GM23338 (cell line): ENCODE measurements at regions not wholly inside any gene's neighbourhood (a gene's known extent, or its start where the extent isn't known, plus 50 kb on each side); places are given as distances from the start of the nearest gene placed in this dataset.

Experiments used
- ATAC-seq: fragments of 200-7000 bp; cut with Tn5 transposase; 3 replicates; pipeline ENCODE4 v1.9.1; 2020
- DNase-seq: peaks from one replicate; pipeline ENCODE4 v3.0.0-alpha.2; 2015; ENCODE audit warnings: low spot score
- H2AFZ ChIP-seq: fragments of 200-600 bp; sonication (generic); 2 replicates; pipeline ENCODE4 v1.8.0; 2016; ENCODE audit warnings: antibody characterized with exemption, mild to moderate bottlenecking, moderate library complexity
- H3F3A ChIP-seq: fragments of 200-600 bp; sonication (generic); replicated peaks from 2 replicates; pipeline ENCODE4 v1.8.0; 2017; ENCODE audit warnings: antibody characterized with exemption, mixed run types, low read depth
- H3K27ac ChIP-seq: fragments of 200-600 bp; sonication (generic); 2 replicates; pipeline ENCODE4 v1.6.1; 2016; ENCODE audit warnings: low read depth
- H3K27me3 ChIP-seq: fragments of 200-600 bp; sonication (generic); 2 replicates; pipeline ENCODE4 v1.8.0; 2016; ENCODE audit warnings: mild to moderate bottlenecking, mixed run types, moderate library complexity; ENCODE audit not compliant: insufficient read depth
- H3K36me3 ChIP-seq: fragments of 200-600 bp; sonication (generic); 2 replicates; pipeline ENCODE4 v1.8.0; 2016; ENCODE audit warnings: mild to moderate bottlenecking; ENCODE audit not compliant: insufficient read depth
- H3K4me1 ChIP-seq: fragments of 200-600 bp; sonication (generic); 2 replicates; pipeline ENCODE4 v1.8.0; 2016; ENCODE audit warnings: mild to moderate bottlenecking, moderate library complexity; ENCODE audit not compliant: insufficient read depth
- H3K4me2 ChIP-seq: fragments of 200-600 bp; sonication (generic); 2 replicates; pipeline ENCODE4 v1.7.1; 2017; ENCODE audit warnings: mixed run types
- H3K4me3 ChIP-seq: fragments of 200-600 bp; sonication (generic); 2 replicates; pipeline ENCODE4 v1.6.1; 2016; ENCODE audit warnings: mixed run types
- H3K79me2 ChIP-seq: fragments of 200-600 bp; sonication (generic); replicated peaks from 2 replicates; pipeline ENCODE4 v1.8.0; 2017; ENCODE audit warnings: mild to moderate bottlenecking; ENCODE audit not compliant: insufficient read depth
- H3K9me2 ChIP-seq: fragments of 200-600 bp; sonication (generic); 2 replicates; pipeline ENCODE4 v1.8.0; 2017; ENCODE audit not compliant: insufficient read depth
- H4K20me1 ChIP-seq: fragments of 200-600 bp; sonication (generic); replicated peaks from 2 replicates; pipeline ENCODE4 v1.8.0; 2017; ENCODE audit warnings: mild to moderate bottlenecking; ENCODE audit not compliant: insufficient read depth
- H3K27ac Mint-ChIP-seq: 2 replicates; pipeline ENCODE4 v1.8.0; 2020; ENCODE audit warnings: inconsistent platforms, mild to moderate bottlenecking, moderate library complexity, mixed read lengths
- H3K27me3 Mint-ChIP-seq: 3 replicates; pipeline ENCODE4 v1.8.0; 2022; ENCODE audit warnings: low read depth, mild to moderate bottlenecking, moderate library complexity, mixed read lengths, inconsistent platforms; ENCODE audit not compliant: insufficient read depth, poor library complexity
- H3K36me3 Mint-ChIP-seq: 3 replicates; pipeline ENCODE4 v1.8.0; 2021; ENCODE audit warnings: low read depth, mild to moderate bottlenecking, inconsistent platforms, moderate library complexity, mixed read lengths
- H3K4me1 Mint-ChIP-seq: 3 replicates; pipeline ENCODE4 v1.8.0; 2020; ENCODE audit warnings: mild to moderate bottlenecking, inconsistent platforms, mixed read lengths
- H3K4me3 Mint-ChIP-seq: 3 replicates; pipeline ENCODE4 v1.8.0; 2021; ENCODE audit warnings: moderate library complexity, mild to moderate bottlenecking, inconsistent platforms, mixed read lengths
- H3K9me3 Mint-ChIP-seq: 3 replicates; pipeline ENCODE4 v1.8.0; 2020; ENCODE audit warnings: moderate library complexity, mild to moderate bottlenecking, inconsistent platforms, mixed read lengths
- CREB1 ChIP-seq: fragments of 250-450 bp; sonication (Bioruptor Pico); IDR thresholded peaks from 2 replicates; pipeline ENCODE4 v1.5.0; 2020; ENCODE audit warnings: low read depth, mild to moderate bottlenecking, moderate library complexity
- EZH2phosphoT487 ChIP-seq: fragments of 200-600 bp; sonication (generic); IDR thresholded peaks from one replicate; pipeline ENCODE4 v1.8.1; 2018; ENCODE audit warnings: antibody characterized with exemption; ENCODE audit not compliant: unreplicated experiment
- JUNB ChIP-seq: IDR thresholded peaks from one replicate; pipeline ENCODE4 v1.6.1; 2016; ENCODE audit warnings: antibody characterized with exemption; ENCODE audit not compliant: unreplicated experiment
- NANOG ChIP-seq: IDR thresholded peaks from 2 replicates; pipeline ENCODE4 v1.6.1; 2016; ENCODE audit warnings: antibody characterized with exemption, borderline replicate concordance
- STAT1 ChIP-seq: IDR thresholded peaks from one replicate; pipeline ENCODE4 v1.6.1; 2016; ENCODE audit warnings: antibody characterized with exemption; ENCODE audit not compliant: unreplicated experiment
- ZNF331 ChIP-seq: fragments of 250-450 bp; sonication (Bioruptor Pico); IDR thresholded peaks from 2 replicates; pipeline ENCODE4 v1.5.0; 2020; ENCODE audit warnings: low read depth, mild to moderate bottlenecking, moderate library complexity
- TF ChIP-seq, protein P1 (sequence below): fragments of 250-450 bp; sonication (Bioruptor Pico); IDR thresholded peaks from 2 replicates; pipeline ENCODE4 v1.5.0; 2020; ENCODE audit warnings: mild to moderate bottlenecking, moderate library complexity
- TF ChIP-seq, protein P2 (sequence below): IDR thresholded peaks from 2 replicates; pipeline ENCODE4 v1.6.1; 2016; ENCODE audit warnings: antibody characterized with exemption
- TF ChIP-seq, protein P3 (sequence below), 2 experiments: fragments of 200-600 bp in 1 of 2; sonication (generic) in 1 of 2; conservative IDR thresholded peaks; 2 replicates each; pipeline versions ENCODE4 v1.5.1 to v1.6.1; 2016 to 2017; ENCODE audit warnings: antibody characterized with exemption in 2 of 2, low read depth in 2 of 2, mild to moderate bottlenecking in 2 of 2, moderate library complexity in 1 of 2
- TF ChIP-seq, protein P4 (sequence below): IDR thresholded peaks from one replicate; pipeline ENCODE4 v1.6.1; 2018; ENCODE audit warnings: antibody characterized with exemption; ENCODE audit not compliant: unreplicated experiment

GRCh38 chr5:104177651-104178050 is 615.1 kb upstream of the NUDT12 start (continued):
- TF ChIP-seq, protein P1, sequence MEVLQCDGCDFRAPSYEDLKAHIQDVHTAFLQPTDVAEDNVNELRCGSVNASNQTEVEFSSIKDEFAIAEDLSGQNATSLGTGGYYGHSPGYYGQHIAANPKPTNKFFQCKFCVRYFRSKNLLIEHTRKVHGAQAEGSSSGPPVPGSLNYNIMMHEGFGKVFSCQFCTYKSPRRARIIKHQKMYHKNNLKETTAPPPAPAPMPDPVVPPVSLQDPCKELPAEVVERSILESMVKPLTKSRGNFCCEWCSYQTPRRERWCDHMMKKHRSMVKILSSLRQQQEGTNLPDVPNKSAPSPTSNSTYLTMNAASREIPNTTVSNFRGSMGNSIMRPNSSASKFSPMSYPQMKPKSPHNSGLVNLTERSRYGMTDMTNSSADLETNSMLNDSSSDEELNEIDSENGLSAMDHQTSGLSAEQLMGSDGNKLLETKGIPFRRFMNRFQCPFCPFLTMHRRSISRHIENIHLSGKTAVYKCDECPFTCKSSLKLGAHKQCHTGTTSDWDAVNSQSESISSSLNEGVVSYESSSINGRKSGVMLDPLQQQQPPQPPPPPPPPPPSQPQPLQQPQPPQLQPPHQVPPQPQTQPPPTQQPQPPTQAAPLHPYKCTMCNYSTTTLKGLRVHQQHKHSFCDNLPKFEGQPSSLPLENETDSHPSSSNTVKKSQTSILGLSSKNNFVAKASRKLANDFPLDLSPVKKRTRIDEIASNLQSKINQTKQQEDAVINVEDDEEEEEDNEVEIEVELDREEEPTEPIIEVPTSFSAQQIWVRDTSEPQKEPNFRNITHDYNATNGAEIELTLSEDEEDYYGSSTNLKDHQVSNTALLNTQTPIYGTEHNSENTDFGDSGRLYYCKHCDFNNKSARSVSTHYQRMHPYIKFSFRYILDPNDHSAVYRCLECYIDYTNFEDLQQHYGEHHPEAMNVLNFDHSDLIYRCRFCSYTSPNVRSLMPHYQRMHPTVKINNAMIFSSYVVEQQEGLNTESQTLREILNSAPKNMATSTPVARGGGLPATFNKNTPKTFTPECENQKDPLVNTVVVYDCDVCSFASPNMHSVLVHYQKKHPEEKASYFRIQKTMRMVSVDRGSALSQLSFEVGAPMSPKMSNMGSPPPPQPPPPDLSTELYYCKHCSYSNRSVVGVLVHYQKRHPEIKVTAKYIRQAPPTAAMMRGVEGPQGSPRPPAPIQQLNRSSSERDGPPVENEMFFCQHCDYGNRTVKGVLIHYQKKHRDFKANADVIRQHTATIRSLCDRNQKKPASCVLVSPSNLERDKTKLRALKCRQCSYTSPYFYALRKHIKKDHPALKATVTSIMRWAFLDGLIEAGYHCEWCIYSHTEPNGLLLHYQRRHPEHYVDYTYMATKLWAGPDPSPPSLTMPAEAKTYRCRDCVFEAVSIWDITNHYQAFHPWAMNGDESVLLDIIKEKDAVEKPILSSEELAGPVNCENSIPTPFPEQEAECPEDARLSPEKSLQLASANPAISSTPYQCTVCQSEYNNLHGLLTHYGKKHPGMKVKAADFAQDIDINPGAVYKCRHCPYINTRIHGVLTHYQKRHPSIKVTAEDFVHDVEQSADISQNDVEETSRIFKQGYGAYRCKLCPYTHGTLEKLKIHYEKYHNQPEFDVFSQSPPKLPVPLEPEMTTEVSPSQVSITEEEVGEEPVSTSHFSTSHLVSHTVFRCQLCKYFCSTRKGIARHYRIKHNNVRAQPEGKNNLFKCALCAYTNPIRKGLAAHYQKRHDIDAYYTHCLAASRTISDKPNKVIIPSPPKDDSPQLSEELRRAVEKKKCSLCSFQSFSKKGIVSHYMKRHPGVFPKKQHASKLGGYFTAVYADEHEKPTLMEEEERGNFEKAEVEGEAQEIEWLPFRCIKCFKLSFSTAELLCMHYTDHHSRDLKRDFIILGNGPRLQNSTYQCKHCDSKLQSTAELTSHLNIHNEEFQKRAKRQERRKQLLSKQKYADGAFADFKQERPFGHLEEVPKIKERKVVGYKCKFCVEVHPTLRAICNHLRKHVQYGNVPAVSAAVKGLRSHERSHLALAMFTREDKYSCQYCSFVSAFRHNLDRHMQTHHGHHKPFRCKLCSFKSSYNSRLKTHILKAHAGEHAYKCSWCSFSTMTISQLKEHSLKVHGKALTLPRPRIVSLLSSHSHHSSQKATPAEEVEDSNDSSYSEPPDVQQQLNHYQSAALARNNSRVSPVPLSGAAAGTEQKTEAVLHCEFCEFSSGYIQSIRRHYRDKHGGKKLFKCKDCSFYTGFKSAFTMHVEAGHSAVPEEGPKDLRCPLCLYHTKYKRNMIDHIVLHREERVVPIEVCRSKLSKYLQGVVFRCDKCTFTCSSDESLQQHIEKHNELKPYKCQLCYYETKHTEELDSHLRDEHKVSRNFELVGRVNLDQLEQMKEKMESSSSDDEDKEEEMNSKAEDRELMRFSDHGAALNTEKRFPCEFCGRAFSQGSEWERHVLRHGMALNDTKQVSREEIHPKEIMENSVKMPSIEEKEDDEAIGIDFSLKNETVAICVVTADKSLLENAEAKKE (CRISPR knock-in tag): no peak
- TF ChIP-seq NANOG: no peak
- TF ChIP-seq STAT1: no peak
- no peak for TF ChIP-seq CREB1 (CRISPR knock-in tag)
- no peak for TF ChIP-seq EZH2phosphoT487
- no peak for TF ChIP-seq ZNF331 (CRISPR knock-in tag)
- TF ChIP-seq JUNB: no peak
- TF ChIP-seq, protein P2, sequence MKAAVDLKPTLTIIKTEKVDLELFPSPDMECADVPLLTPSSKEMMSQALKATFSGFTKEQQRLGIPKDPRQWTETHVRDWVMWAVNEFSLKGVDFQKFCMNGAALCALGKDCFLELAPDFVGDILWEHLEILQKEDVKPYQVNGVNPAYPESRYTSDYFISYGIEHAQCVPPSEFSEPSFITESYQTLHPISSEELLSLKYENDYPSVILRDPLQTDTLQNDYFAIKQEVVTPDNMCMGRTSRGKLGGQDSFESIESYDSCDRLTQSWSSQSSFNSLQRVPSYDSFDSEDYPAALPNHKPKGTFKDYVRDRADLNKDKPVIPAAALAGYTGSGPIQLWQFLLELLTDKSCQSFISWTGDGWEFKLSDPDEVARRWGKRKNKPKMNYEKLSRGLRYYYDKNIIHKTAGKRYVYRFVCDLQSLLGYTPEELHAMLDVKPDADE: no peak

- Histone ChIP-seq H3F3A (no peaks in the 10 kb centered on the region), H3K4me2 (no peak overlapping the region), H3K27ac (no peak overlapping the region), H3K79me2 (no peaks in the 10 kb centered on the region), H3K27me3 (no peaks in the 10 kb centered on the region), H2AFZ (no peak overlapping the region), H3K36me3 (no peaks in the 10 kb centered on the region), H3K4me3 (no peak overlapping the region), H4K20me1 (no peaks in the 10 kb centered on the region), H3K9me2 (no peaks in the 10 kb centered on the region), H3K4me1 (no peaks in the 10 kb centered on the region)
- ATAC-seq (no peak), DNase-seq (no peak)
- Mint-ChIP-seq H3K4me3 (no peak overlapping the region), H3K27ac (no peak overlapping the region), H3K9me3 (peaks cover under 1% of the 10 kb centered on the region; the same call in 2 of the 3 replicates), H3K36me3 (peaks cover 3% of the 10 kb centered on the region; the same call in 1 of the 3 replicates), H3K27me3 (no peaks in the 10 kb centered on the region), H3K4me1 (no peaks in the 10 kb centered on the region)
- no peak for TF ChIP-seq JUNB
- TF ChIP-seq ZNF331 (CRISPR knock-in tag): no peak
- TF ChIP-seq, protein P2: no peak
- no peak for TF ChIP-seq CREB1 (CRISPR knock-in tag)
- TF ChIP-seq, protein P3, sequence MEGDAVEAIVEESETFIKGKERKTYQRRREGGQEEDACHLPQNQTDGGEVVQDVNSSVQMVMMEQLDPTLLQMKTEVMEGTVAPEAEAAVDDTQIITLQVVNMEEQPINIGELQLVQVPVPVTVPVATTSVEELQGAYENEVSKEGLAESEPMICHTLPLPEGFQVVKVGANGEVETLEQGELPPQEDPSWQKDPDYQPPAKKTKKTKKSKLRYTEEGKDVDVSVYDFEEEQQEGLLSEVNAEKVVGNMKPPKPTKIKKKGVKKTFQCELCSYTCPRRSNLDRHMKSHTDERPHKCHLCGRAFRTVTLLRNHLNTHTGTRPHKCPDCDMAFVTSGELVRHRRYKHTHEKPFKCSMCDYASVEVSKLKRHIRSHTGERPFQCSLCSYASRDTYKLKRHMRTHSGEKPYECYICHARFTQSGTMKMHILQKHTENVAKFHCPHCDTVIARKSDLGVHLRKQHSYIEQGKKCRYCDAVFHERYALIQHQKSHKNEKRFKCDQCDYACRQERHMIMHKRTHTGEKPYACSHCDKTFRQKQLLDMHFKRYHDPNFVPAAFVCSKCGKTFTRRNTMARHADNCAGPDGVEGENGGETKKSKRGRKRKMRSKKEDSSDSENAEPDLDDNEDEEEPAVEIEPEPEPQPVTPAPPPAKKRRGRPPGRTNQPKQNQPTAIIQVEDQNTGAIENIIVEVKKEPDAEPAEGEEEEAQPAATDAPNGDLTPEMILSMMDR (conservative IDR thresholded peaks at IDR 0.05; ENCODE audit: low read depth in 2 of 2): no peak
- TF ChIP-seq EZH2phosphoT487: no peak
- TF ChIP-seq, protein P4, sequence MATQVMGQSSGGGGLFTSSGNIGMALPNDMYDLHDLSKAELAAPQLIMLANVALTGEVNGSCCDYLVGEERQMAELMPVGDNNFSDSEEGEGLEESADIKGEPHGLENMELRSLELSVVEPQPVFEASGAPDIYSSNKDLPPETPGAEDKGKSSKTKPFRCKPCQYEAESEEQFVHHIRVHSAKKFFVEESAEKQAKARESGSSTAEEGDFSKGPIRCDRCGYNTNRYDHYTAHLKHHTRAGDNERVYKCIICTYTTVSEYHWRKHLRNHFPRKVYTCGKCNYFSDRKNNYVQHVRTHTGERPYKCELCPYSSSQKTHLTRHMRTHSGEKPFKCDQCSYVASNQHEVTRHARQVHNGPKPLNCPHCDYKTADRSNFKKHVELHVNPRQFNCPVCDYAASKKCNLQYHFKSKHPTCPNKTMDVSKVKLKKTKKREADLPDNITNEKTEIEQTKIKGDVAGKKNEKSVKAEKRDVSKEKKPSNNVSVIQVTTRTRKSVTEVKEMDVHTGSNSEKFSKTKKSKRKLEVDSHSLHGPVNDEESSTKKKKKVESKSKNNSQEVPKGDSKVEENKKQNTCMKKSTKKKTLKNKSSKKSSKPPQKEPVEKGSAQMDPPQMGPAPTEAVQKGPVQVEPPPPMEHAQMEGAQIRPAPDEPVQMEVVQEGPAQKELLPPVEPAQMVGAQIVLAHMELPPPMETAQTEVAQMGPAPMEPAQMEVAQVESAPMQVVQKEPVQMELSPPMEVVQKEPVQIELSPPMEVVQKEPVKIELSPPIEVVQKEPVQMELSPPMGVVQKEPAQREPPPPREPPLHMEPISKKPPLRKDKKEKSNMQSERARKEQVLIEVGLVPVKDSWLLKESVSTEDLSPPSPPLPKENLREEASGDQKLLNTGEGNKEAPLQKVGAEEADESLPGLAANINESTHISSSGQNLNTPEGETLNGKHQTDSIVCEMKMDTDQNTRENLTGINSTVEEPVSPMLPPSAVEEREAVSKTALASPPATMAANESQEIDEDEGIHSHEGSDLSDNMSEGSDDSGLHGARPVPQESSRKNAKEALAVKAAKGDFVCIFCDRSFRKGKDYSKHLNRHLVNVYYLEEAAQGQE: no peak
- no peak for TF ChIP-seq NANOG
Observed at GRCh38 chr5:104172976-104173375, 610.4 kb upstream of the NUDT12 start.
